ENCODE measurements at regions not wholly inside any gene's neighbourhood (a gene's known extent, or its start where the extent isn't known, plus 50 kb on each side); places are given as distances from the start of the nearest gene placed in this dataset.

- no peak for TF ChIP-seq ZNF560 (tag by site-specific recombination; IDR thresholded peaks at IDR 0.05; ENCODE audit: borderline replicate concordance)
- TF ChIP-seq INSM2 (tag by site-specific recombination; IDR thresholded peaks at IDR 0.05) = no peak
- TF ChIP-seq, protein P1, sequence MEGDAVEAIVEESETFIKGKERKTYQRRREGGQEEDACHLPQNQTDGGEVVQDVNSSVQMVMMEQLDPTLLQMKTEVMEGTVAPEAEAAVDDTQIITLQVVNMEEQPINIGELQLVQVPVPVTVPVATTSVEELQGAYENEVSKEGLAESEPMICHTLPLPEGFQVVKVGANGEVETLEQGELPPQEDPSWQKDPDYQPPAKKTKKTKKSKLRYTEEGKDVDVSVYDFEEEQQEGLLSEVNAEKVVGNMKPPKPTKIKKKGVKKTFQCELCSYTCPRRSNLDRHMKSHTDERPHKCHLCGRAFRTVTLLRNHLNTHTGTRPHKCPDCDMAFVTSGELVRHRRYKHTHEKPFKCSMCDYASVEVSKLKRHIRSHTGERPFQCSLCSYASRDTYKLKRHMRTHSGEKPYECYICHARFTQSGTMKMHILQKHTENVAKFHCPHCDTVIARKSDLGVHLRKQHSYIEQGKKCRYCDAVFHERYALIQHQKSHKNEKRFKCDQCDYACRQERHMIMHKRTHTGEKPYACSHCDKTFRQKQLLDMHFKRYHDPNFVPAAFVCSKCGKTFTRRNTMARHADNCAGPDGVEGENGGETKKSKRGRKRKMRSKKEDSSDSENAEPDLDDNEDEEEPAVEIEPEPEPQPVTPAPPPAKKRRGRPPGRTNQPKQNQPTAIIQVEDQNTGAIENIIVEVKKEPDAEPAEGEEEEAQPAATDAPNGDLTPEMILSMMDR (tag by site-specific recombination; IDR thresholded peaks at IDR 0.05) = no peak
- no peak for TF ChIP-seq ZNF394 (tag by site-specific recombination; IDR thresholded peaks at IDR 0.05; ENCODE audit: borderline replicate concordance)
- no peak for TF ChIP-seq ZNF10 (tag by site-specific recombination; IDR thresholded peaks at IDR 0.05)
- no peak for TF ChIP-seq ZNF785 (tag by site-specific recombination; IDR thresholded peaks at IDR 0.05)
- TF ChIP-seq ZNF398 (tag by site-specific recombination; IDR thresholded peaks at IDR 0.05) = no peak
- no peak for TF ChIP-seq YY1 (tag by site-specific recombination; IDR thresholded peaks at IDR 0.05)
- TF ChIP-seq MEIS1 (CRISPR knock-in tag; IDR thresholded peaks at IDR 0.05; ENCODE audit: borderline replicate concordance) = no peak
- TF ChIP-seq FEZF1 (tag by site-specific recombination; IDR thresholded peaks at IDR 0.05) = no peak
- no peak for TF ChIP-seq ZNF18 (tag by site-specific recombination; IDR thresholded peaks at IDR 0.05)
- TF ChIP-seq, protein P2, sequence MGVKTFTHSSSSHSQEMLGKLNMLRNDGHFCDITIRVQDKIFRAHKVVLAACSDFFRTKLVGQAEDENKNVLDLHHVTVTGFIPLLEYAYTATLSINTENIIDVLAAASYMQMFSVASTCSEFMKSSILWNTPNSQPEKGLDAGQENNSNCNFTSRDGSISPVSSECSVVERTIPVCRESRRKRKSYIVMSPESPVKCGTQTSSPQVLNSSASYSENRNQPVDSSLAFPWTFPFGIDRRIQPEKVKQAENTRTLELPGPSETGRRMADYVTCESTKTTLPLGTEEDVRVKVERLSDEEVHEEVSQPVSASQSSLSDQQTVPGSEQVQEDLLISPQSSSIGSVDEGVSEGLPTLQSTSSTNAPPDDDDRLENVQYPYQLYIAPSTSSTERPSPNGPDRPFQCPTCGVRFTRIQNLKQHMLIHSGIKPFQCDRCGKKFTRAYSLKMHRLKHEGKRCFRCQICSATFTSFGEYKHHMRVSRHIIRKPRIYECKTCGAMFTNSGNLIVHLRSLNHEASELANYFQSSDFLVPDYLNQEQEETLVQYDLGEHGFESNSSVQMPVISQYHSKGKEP (tag by site-specific recombination; IDR thresholded peaks at IDR 0.05) = no peak
These were observed 1716.5 kb upstream of the SLC10A2 start for GRCh38 chr13:104782741-104783140.
